ENCODE measurements at regions not wholly inside any gene's neighbourhood (a gene's known extent, or its start where the extent isn't known, plus 50 kb on each side); places are given as distances from the start of the nearest gene placed in this dataset.

- TF ChIP-seq EP300 (IDR thresholded peaks at IDR 0.05) (no peak), CBX8 (IDR thresholded peaks at IDR 0.05) (no peak), MAFK (IDR thresholded peaks at IDR 0.05; ENCODE audit: partially characterized antibody) (no peak), CTCF (IDR thresholded peaks at IDR 0.05) (no peak), ESRRA (IDR thresholded peaks at IDR 0.05; ENCODE audit: borderline replicate concordance, low read length) (no peak), GATA3 (IDR thresholded peaks at IDR 0.05; ENCODE audit: borderline replicate concordance) (no peak), CEBPB (IDR thresholded peaks at IDR 0.05) (no peak), REST (IDR thresholded peaks at IDR 0.05) (no peak), FOSB (CRISPR knock-in tag; IDR thresholded peaks at IDR 0.05) (no peak)
- no peaks in the 10 kb centered on the region for H3K9me3 ChIP-seq
- WGBS (ENCODE audit: missing lambda C conversion rate), result 5% methylated on average over 3 of the region's 3 CpGs
- ChIA-PET POLR2A (no interaction called here), CTCF (no interaction called here)
- no peak overlapping the region for H3K4me2 ChIP-seq
- no peak overlapping the region for H3K27ac ChIP-seq
- H3K4me3 ChIP-seq, result no peak overlapping the region
- no peak for DNase-seq (ENCODE audit: low read depth in 1 of 2, low spot score in 1 of 2)
- no peaks in the 10 kb centered on the region for H3K4me1 ChIP-seq
- ATAC-seq, result no peak
- no peak for FAIRE-seq
Observed at GRCh38 chr6:16033214-16033613, 95.7 kb upstream of the MYLIP start.

DNA sequence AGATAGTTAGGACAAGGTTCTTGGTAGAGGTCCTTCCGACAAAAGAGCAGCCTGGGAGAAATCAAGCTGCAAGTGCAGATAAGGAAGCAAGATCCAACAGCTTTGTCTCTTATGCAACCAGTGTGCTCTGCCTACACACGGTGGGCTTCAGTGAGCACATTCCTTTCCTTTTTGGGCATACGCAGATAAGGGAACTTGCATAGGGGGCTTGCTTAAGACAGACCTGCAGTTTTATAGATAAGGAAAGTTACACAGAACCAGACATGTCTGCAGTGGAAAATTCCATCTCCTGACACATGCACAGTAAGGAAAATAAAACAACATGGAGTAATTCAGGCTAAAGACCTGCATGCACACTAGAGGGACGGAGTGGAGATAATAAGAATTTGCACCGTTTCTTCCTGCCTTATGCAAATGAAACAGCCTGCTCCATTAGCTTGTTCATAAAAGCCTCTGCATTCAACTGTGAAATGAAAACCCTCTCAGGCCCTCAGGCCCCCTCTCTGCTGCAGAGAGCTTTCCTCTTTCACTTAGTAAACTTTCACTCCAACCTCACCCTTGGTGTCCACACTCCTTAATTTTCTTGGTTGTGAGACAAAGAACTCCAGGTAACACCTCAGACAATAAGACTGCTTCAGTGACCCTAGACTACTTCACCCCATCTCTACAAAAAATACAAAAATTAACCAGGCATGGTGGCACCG, 97.5 kb upstream of the MYLIP start:
- FAIRE-seq, result no peak
- CTCF ChIA-PET, result no interaction called here

DNA sequence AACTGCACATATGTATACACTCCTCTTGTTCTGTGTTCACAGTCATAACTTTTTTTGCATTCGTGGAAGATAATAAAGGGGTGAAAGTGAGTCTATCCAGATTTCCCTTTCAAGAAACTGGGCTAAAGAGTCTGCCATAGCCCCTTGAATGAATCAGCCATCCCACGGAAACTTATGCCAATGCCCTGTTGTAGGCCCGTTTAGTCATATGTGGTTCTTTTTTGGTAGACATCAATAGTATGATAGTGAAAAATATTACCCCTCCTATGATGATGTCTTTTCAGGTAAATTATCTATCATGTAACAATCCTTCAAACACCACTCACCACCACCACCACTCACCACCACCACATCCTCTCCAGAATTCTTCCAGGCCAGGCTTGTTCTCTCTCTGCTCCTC, 99.9 kb upstream of the MYLIP start:
- Histone ChIP-seq H3K4me2 (no peak overlapping the region), H3K4me3 (no peak overlapping the region), H3K27ac (no peak overlapping the region), H3K9me3 (no peaks in the 10 kb centered on the region), H3K4me1 (no peaks in the 10 kb centered on the region)
- FAIRE-seq (no peak), ATAC-seq (no peak), DNase-seq (ENCODE audit: low read depth in 1 of 2, low spot score in 1 of 2) (no peak)
- ChIA-PET CTCF (no interaction called here), POLR2A (no interaction called here)
- 45% methylated on average over 3 of the region's 3 CpGs for WGBS (ENCODE audit: missing lambda C conversion rate)
- TF ChIP-seq MAZ (IDR thresholded peaks at IDR 0.05; ENCODE audit: borderline replicate concordance, low read depth, low read length), result no peak
- TF ChIP-seq CBX8 (IDR thresholded peaks at IDR 0.05), result no peak
- no peak for TF ChIP-seq RNF2 (IDR thresholded peaks at IDR 0.05; ENCODE audit: borderline replicate concordance, low read depth)
- TF ChIP-seq CBX2 (IDR thresholded peaks at IDR 0.05; ENCODE audit: borderline replicate concordance, low read depth), result no peak
- no peak for TF ChIP-seq TP53 (CRISPR knock-in tag; IDR thresholded peaks at IDR 0.05)
- TF ChIP-seq SMC3 (IDR thresholded peaks at IDR 0.05), result no peak
- TF ChIP-seq GATA3 (IDR thresholded peaks at IDR 0.05; ENCODE audit: borderline replicate concordance), result no peak
- TF ChIP-seq HES2 (IDR thresholded peaks at IDR 0.05), result no peak
- no peak for TF ChIP-seq POLR2AphosphoS2 (conservative IDR thresholded peaks at IDR 0.05; ENCODE audit: low read length)
- TF ChIP-seq PHF8 (IDR thresholded peaks at IDR 0.05; ENCODE audit: borderline replicate concordance, low read depth), result no peak
- no peak for TF ChIP-seq NFE2L2 (conservative IDR thresholded peaks at IDR 0.05; ENCODE audit: low read length)
- TF ChIP-seq MAX (IDR thresholded peaks at IDR 0.05), result no peak

More for the DNA sequence above, 97.5 kb upstream of the MYLIP start:
- H3K4me2 ChIP-seq, result no peak overlapping the region
- WGBS (ENCODE audit: missing lambda C conversion rate), result 46% methylated on average over 6 of the region's 6 CpGs
- TF ChIP-seq JUNB (IDR thresholded peaks at IDR 0.05), result no peak
- no peak for TF ChIP-seq CHD2 (IDR thresholded peaks at IDR 0.05; ENCODE audit: low read length, partially characterized antibody)
- no peak for TF ChIP-seq ZSCAN20 (CRISPR knock-in tag; IDR thresholded peaks at IDR 0.05)
- no peak for TF ChIP-seq RFX5 (IDR thresholded peaks at IDR 0.05)
- TF ChIP-seq NFE2L2 (conservative IDR thresholded peaks at IDR 0.05; ENCODE audit: low read length), result no peak
- no peak for TF ChIP-seq EHF (CRISPR knock-in tag; IDR thresholded peaks at IDR 0.05)
- TF ChIP-seq JUN (IDR thresholded peaks at IDR 0.05), result no peak
- TF ChIP-seq HOXB13 (CRISPR knock-in tag; IDR thresholded peaks at IDR 0.05; ENCODE audit: low read depth), result no peak
- no peak for TF ChIP-seq SMC3 (IDR thresholded peaks at IDR 0.05)
- no peak for TF ChIP-seq USF2 (IDR thresholded peaks at IDR 0.05)
- no peak for TF ChIP-seq CHD4 (IDR thresholded peaks at IDR 0.05; ENCODE audit: borderline replicate concordance)
- no peak for TF ChIP-seq ZFP36 (IDR thresholded peaks at IDR 0.05; ENCODE audit: borderline replicate concordance, partially characterized antibody)
- TF ChIP-seq MAX (IDR thresholded peaks at IDR 0.05), result no peak
- TF ChIP-seq BHLHE40 (IDR thresholded peaks at IDR 0.05; ENCODE audit: low read depth, low read length), result no peak
- ATAC-seq (no peak), DNase-seq (ENCODE audit: low read depth in 1 of 2, low spot score in 1 of 2) (no peak)
- POLR2A ChIA-PET, result no interaction called here
- H3K4me1 ChIP-seq, result no peaks in the 10 kb centered on the region
- H3K9me3 ChIP-seq, result no peaks in the 10 kb centered on the region
- no peak overlapping the region for H3K27ac ChIP-seq
- H3K4me3 ChIP-seq, result no peak overlapping the region

Measured in A549 (cell line).